ENCODE measurements at regions not wholly inside any gene's neighbourhood (a gene's known extent, or its start where the extent isn't known, plus 50 kb on each side); places are given as distances from the start of the nearest gene placed in this dataset.

DNA sequence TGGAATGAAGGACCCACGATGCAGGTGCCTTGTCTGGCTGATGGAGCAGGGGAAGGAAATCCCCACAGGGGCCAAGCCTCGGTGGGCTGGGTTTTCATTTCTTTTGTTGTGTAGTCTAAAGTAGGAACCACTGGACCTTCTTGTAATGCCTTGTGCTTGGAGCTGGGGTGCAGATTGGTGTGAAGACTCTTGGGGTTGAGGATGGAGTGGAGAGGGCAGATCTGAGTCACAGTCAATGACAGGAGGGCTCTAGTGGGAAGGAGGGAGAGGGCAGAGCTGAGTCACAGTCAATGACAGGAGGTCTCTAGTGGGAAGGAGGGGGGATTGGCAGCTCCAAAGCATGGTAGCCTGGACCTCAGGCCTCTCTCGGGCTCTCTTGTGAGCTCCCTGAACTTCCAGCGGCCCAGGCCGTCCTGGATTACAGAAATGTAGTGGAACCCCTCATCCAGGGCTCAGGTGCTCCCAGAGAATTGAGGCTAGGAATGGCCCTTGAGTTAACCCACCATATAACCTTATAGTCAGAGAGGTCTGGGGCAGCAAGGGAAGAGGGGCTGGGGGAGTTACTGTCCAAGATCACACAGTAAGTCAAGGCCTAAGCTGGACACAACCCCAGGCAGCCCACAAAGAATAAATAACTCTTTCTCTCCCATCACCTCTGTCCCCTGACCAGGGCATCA, 313.8 kb downstream of the MATN1 start:
- TF ChIP-seq, protein P1, sequence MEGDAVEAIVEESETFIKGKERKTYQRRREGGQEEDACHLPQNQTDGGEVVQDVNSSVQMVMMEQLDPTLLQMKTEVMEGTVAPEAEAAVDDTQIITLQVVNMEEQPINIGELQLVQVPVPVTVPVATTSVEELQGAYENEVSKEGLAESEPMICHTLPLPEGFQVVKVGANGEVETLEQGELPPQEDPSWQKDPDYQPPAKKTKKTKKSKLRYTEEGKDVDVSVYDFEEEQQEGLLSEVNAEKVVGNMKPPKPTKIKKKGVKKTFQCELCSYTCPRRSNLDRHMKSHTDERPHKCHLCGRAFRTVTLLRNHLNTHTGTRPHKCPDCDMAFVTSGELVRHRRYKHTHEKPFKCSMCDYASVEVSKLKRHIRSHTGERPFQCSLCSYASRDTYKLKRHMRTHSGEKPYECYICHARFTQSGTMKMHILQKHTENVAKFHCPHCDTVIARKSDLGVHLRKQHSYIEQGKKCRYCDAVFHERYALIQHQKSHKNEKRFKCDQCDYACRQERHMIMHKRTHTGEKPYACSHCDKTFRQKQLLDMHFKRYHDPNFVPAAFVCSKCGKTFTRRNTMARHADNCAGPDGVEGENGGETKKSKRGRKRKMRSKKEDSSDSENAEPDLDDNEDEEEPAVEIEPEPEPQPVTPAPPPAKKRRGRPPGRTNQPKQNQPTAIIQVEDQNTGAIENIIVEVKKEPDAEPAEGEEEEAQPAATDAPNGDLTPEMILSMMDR (IDR thresholded peaks at IDR 0.05; ENCODE audit: low read depth, low read length): no peak
- TF ChIP-seq, protein P2, sequence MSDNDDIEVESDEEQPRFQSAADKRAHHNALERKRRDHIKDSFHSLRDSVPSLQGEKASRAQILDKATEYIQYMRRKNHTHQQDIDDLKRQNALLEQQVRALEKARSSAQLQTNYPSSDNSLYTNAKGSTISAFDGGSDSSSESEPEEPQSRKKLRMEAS (IDR thresholded peaks at IDR 0.05; ENCODE audit: low read depth, low read length): no peak

All from NB4 (cell line).